ENCODE measurements at regions not wholly inside any gene's neighbourhood (a gene's known extent, or its start where the extent isn't known, plus 50 kb on each side); places are given as distances from the start of the nearest gene placed in this dataset.

DNA sequence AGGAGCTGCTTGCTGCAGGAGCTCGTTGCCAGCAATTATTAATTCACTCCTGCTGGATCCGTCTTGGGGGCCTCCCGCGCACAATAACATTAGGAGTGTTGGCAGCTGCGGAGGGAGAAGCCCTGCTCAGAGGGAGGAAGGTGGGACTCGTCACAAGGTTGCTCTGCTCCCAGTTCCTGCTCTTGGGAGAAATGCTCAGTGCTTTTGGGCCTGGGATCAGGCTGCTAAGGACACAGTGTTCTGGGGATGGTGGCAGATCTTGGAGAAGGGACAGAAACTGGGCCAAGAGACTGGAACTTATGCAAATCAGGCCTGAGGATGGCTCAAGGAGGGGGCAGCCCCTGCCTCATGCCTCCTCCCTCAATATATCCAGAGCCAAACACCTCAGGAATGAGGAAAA, 78.9 kb upstream of the OLFM4 start:
- no peak overlapping the region for H2AFZ ChIP-seq (ENCODE audit: low read length)
- no peak for TF ChIP-seq CTCF (conservative IDR thresholded peaks at IDR 0.05)

More for the DNA sequence above, 78.9 kb upstream of the OLFM4 start:
- H4K20me1 ChIP-seq (ENCODE audit: control insufficient read depth, insufficient read depth, insufficient read length), result no peaks in the 10 kb centered on the region
- H2AK5ac ChIP-seq (ENCODE audit: insufficient read length, low read length), result no peak overlapping the region
- H2BK12ac ChIP-seq (ENCODE audit: insufficient read length, low read depth, low read length), result no peak overlapping the region
- H3K23ac ChIP-seq (ENCODE audit: insufficient read length, low read depth, low read length), result no peak overlapping the region
- no peak overlapping the region for H2BK20ac ChIP-seq (ENCODE audit: low read depth, low read length, poor library complexity, severe bottlenecking)
- H3K18ac ChIP-seq (ENCODE audit: insufficient read length, low read depth, low read length), result no peak overlapping the region
- no peak overlapping the region for H3K27ac ChIP-seq (ENCODE audit: insufficient read length, low read depth, low read length)
- H3K4me2 ChIP-seq (ENCODE audit: insufficient read depth, insufficient read length, low read length), result no peak overlapping the region
- H3K4me1 ChIP-seq (ENCODE audit: insufficient read depth, low read length), result peaks cover 13% of the 10 kb centered on the region; the same call in 1 of the 2 replicates
- no peaks in the 10 kb centered on the region for H3K23me2 ChIP-seq (ENCODE audit: insufficient read length, low read depth, low read length, poor library complexity, severe bottlenecking)
- H4K5ac ChIP-seq (ENCODE audit: insufficient read length, low read depth, low read length), result no peak overlapping the region
- Mint-ChIP-seq H3K36me3 (ENCODE audit: insufficient read depth in 1 of 3, low read depth in 3 of 3) (no peaks in the 10 kb centered on the region; a peak in 2 of 7 replicates), H3K27me3 (ENCODE audit: low read depth) (peaks cover 15% of the 10 kb centered on the region), H3K27ac (no peak overlapping the region), H3K4me1 (peaks cover 25 to 51% of the 10 kb centered on the region in 2 experiments), H3K9me3 (peaks cover 3% of the 10 kb centered on the region in 2 experiments; a peak in 2 of 5 replicates), H3K4me3 (no peak overlapping the region)
- no peaks in the 10 kb centered on the region for H3K79me1 ChIP-seq (ENCODE audit: insufficient read depth, low read depth, low read length, poor library complexity, severe bottlenecking)
- DNase-seq, result no peak
- no peaks in the 10 kb centered on the region for H3K9me3 ChIP-seq (ENCODE audit: control insufficient read depth, low read depth, low read length)
- H2BK15ac ChIP-seq (ENCODE audit: low read depth, low read length), result no peak overlapping the region
- H2BK5ac ChIP-seq (ENCODE audit: insufficient read length, low read length), result no peak overlapping the region
- H3K14ac ChIP-seq (ENCODE audit: insufficient read depth, low read length), result no peak overlapping the region; the same call in 1 of the 2 replicates
- no peak overlapping the region for H3K4ac ChIP-seq (ENCODE audit: low read depth, low read length)
- no peak overlapping the region for H4K8ac ChIP-seq (replicated peaks; ENCODE audit: insufficient read length, low read depth, low read length)
- no peak overlapping the region for H3T11ph ChIP-seq (ENCODE audit: low read length)
- no peaks in the 10 kb centered on the region; the same call in 1 of the 2 replicates for H3K27me3 ChIP-seq (ENCODE audit: insufficient read depth, low read length)
- no peak overlapping the region for H2BK120ac ChIP-seq (ENCODE audit: low read depth, low read length, poor library complexity, severe bottlenecking)
- H3K56ac ChIP-seq (ENCODE audit: insufficient read length, low read depth, low read length), result no peak overlapping the region
- H3K79me2 ChIP-seq (ENCODE audit: insufficient read depth, low read length), result no peaks in the 10 kb centered on the region
- no peak overlapping the region for H3K9ac ChIP-seq (ENCODE audit: extremely low read depth, insufficient read length, low read length)
- H4K91ac ChIP-seq (ENCODE audit: insufficient read length, low read depth, low read length), result no peak overlapping the region
- WGBS (ENCODE audit: extremely low coverage, insufficient read length, low lambda C conversion rate), result no CpG with 5 or more reads among the region's 6 CpGs
